ENCODE measurements at regions not wholly inside any gene's neighbourhood (a gene's known extent, or its start where the extent isn't known, plus 50 kb on each side); places are given as distances from the start of the nearest gene placed in this dataset.

- TF ChIP-seq PRDM10 (IDR thresholded peaks at IDR 0.05; ENCODE audit: partially characterized antibody) = no peak
- no peak for TF ChIP-seq ZNF75A (CRISPR knock-in tag; IDR thresholded peaks at IDR 0.05)
- no peak for TF ChIP-seq ZNF778 (CRISPR knock-in tag; IDR thresholded peaks at IDR 0.05)
- no peak for TF ChIP-seq TCFL5 (CRISPR knock-in tag; conservative IDR thresholded peaks at IDR 0.05)
- no peak for TF ChIP-seq ELF2 (CRISPR knock-in tag; IDR thresholded peaks at IDR 0.05)
- TF ChIP-seq, protein P1, sequence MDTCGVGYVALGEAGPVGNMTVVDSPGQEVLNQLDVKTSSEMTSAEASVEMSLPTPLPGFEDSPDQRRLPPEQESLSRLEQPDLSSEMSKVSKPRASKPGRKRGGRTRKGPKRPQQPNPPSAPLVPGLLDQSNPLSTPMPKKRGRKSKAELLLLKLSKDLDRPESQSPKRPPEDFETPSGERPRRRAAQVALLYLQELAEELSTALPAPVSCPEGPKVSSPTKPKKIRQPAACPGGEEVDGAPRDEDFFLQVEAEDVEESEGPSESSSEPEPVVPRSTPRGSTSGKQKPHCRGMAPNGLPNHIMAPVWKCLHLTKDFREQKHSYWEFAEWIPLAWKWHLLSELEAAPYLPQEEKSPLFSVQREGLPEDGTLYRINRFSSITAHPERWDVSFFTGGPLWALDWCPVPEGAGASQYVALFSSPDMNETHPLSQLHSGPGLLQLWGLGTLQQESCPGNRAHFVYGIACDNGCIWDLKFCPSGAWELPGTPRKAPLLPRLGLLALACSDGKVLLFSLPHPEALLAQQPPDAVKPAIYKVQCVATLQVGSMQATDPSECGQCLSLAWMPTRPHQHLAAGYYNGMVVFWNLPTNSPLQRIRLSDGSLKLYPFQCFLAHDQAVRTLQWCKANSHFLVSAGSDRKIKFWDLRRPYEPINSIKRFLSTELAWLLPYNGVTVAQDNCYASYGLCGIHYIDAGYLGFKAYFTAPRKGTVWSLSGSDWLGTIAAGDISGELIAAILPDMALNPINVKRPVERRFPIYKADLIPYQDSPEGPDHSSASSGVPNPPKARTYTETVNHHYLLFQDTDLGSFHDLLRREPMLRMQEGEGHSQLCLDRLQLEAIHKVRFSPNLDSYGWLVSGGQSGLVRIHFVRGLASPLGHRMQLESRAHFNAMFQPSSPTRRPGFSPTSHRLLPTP (IDR thresholded peaks at IDR 0.05; ENCODE audit: borderline replicate concordance, extremely low read depth, insufficient read length) = no peak
- TF ChIP-seq ZNF407 (IDR thresholded peaks at IDR 0.05; ENCODE audit: low read depth) = no peak
These were observed 63.3 kb upstream of the ZNF804A start (continued) for GRCh38 chr2:184534986-184535385.
